ENCODE measurements at regions not wholly inside any gene's neighbourhood (a gene's known extent, or its start where the extent isn't known, plus 50 kb on each side); places are given as distances from the start of the nearest gene placed in this dataset.
A peak's percentile ranks its signal among the peaks of the same experiment; 100 is the strongest.

DNA sequence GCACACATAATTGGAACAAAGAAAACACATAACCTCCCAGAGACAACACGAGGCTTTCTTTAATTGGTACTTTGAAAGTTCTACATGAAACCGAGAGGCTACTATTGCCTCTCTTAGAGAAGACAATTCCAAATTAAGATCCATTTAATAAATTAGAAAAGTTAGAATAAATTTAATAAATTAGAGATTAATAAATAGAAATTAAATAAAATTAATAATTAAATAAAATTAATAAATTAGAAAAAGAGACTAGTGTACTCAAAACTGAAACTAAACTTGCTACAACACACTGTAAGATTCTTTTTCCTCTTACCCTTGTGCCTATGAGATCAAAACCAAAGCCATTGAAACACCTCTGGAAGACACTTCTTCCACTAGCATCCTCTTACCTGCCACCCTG lies 199.0 kb downstream of the URB2 start:
- DNase-seq = no peak

DNA sequence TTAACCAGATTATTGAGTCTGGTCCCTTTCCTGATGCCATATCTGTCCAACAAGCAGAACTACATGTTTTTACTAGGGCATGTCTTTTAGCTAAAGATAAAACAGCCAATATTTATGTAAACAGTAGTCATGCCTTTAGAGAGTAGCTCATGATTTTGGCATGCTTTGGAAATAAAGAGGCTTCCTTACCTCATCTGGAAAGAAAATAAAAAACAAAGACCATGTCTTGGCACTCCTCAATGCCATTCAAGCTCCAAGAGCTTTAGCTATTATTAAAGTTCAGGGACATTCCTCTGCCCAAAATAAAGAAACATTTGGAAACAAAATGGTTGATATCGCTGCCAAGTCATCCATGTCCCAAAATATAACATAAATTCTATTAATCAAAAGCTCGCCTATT lies 202.4 kb downstream of the URB2 start:
- no peak for DNase-seq

DNA sequence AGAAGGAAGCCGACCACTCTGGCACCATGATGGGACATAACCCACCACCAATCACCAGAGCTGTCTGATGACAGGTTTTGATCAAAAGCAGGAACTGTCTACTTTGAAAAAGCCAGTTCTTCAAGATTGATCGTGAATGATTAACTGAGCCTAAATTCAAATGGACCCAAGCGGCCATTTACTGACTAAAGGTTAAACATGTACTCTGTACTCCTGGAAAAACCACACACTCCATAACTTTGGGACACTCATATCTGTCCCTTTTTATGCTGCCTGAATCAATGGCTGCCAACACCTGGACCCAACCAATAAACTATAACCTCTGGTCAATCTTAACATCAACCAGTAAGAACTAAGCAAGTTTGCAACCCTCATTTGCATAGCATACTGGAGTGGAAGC lies 206.6 kb downstream of the URB2 start:
- no peak for DNase-seq

DNA sequence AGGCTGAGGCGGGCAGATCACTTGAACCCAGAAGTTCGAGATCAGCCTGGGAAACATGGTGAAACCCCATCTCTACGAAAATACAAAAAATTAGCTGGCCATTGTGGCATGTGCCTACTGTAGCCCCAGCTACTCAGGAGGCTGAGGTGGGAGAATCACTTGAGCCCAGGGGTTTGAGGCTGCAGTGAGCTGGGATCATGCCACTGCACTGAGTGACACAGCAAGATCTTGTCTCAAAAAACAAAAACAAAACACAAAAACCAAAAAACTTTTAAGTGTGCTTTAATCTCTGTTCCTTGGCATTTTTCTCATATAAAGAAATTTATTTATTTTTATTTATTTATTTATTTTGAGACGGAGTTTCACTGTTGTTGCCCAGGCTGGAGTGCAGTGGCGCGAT lies 208.2 kb downstream of the URB2 start:
- DNase-seq = no peak

DNA sequence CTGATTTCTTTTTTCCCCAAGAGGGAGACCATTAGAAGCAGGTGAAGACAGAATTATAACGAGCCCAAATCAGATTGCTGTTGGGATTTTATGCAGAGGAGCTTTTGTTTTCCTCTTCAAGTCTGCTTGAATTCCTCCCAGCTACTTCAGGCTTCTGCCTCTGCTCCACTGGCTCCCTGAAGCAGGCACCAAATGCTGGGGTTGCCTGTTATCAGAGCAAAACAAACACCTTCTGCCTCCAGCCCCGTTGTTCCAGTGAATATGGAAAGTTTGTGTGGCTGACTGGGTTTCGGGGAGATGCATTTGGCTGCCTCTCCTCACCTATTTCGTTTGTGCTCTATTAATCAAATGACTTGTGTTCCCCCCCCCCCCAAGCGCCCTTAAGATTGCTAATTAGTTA lies 209.2 kb downstream of the URB2 start:
- no peak for DNase-seq

DNA sequence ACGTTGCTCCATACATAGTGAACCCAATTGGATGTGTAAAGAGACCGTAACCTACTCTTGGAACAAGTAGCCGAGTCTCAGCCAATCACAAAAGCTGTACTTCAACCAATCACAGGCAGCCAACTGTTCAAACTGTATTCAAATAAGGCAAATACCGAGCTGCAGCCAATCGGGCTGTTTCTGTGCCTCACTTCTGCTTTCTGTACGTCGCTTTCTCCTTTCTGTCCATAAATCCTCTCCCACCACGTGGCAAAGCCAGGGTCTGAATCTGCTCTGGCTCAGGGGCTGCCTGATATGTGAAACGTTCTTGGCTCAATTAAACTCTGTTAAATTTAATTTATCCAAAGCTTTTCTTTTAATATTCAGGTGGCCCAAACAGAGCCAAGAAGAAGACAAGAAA lies 210.3 kb downstream of the URB2 start:
- DNase-seq = no peak

DNA sequence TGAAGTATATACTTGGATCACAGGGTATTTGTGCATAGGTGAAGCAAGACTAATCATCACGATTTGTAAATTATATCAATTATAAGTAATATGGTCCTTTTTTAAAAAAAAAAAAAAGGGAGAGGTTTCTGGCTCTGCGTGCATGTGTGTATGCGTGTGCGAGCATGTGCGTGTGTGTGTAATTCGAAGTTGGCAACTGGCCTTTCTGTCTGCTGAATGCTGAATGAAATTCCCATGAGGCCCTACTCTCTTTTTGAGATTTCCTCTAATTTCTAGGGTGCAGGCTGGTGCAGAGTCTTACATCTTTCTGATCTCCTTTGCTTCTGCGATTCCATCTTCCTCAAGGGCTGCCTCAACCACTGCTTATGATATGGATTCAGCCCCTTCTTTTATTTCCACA lies 212.2 kb downstream of the URB2 start:
- no peak for DNase-seq

DNA sequence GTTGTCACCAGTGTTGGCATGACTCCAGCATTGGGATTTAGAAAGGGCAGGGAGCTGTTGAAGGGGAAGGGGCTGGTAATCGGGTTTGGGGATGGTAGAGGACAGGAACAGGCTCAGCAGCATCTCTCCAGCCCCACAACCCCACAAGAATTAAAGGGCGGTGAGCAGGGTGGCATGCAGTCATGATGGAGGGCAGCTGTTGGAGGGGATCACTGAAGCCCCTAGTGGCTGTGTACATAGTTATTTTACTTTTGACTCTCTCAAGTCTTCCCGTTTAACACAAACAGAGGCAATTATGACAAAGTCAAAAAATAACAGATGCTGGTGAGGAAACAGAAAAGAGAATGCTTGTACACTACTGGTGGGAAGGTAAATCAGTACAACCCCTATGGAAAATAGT lies 213.8 kb downstream of the URB2 start:
- DNase-seq = no peak

DNA sequence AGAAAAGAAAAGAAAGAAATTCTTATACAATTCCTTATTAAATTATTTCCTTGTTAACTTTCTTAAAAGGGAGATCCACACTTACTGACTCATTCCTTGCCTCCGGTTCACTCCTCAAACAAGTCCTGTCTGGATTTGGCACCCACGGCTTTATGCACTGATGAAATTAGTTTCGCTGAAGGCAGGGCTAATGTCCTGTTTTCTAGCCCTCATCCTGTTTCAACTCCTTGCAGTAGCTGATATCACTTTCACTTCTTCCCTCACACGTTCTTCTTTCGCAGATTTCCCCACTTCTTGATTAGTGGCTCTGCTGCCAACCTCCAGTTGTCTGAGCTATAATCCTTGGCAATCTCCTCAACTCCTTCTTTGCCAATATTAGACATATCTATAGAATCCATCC lies 215.2 kb downstream of the URB2 start:
- no peak for DNase-seq

DNA sequence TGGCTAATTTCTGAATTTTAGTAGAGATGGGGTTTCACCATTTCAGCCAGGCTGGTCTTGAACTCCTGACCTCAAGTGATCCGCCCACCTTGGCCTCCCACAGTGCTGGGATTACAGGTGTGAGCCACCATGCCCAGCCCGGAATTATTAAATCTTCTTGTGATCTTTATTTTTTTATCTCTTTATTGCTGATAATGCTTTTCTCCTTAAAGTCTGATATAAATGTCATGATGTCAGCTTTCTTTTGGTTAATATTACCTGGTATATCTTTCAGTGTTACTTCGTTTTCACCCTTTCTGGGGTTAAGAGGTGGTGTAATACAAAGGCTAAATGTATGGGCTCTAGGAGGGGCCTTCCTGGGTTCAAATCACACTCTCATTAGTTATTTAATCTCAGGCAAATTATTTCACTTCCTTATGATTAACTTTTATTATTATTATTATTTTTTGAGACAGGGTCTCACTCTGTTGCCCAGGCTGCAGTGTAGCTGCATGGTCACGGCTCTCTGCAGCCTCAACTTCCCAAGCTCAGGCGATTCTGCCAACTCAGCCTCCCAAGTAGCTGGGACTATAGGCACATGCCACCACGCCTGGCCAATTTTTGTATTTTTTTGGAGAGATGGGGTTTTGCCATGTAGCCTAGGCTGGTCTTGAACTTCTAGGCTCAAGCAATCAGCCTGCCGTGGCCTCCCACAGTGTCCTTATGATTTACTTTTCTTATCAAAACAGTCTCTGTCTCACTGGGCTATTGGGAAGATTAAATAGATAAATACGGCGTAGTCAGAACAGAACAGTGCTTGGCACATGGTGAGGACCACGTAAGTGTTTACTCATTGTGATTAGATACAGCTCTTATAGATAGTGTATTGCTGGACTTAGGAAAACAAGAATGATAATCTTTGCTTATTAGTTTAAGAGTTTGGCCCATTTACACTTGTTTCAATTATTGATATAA lies 216.5 kb downstream of the URB2 start:
- no peak for DNase-seq

DNA sequence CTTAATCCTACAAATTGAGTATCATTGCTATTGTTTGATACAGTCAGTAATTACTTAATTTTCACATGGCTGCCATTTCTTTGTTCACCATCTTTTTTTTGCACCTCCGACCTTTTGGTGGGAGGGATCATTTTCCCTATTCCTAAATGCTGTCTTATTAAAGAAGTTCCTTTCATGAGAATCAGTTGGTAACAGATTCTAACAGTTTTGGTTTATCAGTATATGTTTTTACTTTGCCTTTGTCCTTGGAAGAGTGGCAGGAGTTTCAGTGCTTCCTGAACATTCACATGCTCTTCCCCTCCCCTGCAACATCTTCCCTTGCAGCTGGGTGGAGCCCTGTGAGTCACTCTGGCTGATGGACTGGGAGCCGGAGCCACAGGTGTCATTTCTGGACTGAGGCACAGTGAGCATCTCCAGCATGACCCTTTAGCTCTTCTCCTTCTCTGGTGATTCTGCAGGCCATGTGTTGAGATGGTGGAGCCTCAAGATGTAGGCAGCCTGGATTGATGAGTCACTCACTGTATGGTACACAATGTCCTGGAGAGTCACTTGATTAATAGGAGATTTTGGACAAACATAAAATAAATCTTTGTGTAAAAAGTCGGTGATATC lies 217.7 kb downstream of the URB2 start:
- peak; percentile 19 for DNase-seq

DNA sequence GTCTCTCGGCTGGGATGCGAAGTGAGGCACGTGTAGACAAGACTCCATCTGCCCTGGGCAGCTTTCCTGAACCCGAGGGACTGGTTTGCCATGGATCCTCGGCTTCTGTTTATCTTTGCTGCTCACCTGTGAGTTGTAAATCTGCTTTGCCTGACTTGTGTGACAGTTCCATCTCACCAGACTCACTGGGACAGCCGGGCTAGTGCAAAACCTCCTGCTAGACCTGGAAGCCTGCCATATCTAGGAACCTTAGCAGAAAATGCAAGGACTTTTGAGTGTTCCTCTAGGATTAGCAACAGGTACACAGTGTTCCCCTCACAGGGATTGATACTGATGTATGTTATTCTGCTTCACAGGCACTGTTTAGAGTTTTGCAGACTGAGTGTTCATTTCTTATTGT lies 218.6 kb downstream of the URB2 start:
- no peak for DNase-seq

DNA sequence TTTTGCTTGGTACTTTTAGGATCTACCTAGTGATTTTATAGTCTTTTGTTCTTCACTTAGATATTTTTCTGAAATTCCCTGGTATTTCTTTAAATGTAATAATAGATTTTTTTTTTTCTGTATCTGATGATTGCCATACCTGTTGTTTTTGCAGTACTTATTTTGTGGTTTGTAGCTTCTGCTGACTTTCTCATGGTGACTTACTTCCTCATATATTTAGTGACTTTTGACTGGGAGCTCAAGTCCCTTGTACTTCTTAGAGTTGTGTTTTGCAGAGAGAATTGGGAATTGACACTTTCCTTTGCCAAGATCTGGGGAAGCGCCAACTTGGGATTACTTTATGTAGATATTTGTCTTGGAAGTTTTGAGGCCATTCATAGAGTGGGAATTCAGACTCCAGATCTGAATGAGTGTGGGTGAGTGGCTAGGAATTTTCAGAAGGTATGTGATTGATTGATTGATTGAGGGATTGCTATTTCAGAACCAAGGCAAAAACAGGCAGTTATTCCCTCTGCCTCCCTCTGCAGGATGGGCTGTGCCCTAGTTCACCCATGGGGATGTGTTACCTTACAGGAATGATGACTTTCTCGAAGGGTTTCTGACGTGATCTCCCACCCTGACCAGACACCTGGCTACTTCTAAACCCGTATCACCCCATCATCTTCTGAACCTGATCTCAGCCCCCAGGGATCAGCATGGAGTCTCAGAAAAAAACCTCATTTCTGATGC lies 219.5 kb downstream of the URB2 start:
- DNase-seq = no peak

DNA sequence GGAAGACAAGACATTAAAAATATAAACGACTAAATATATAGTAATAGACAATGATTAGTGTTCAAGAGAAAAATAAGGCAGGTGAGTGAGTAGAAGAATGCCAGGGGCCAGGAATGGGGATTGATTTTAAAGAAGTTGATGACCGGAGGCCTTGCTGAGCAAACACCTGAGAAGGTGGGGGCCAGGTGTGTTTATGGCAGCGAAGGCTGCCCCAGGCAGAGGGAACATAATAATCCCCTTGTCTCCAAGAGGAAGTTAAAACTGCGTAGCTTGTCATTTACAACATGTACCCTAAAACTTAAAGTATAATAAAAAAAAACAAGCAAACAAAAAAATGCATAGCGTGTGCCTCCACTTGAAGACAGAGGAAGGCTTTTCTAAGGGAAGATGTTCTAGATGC lies 220.3 kb downstream of the URB2 start:
- DNase-seq = no peak

DNA sequence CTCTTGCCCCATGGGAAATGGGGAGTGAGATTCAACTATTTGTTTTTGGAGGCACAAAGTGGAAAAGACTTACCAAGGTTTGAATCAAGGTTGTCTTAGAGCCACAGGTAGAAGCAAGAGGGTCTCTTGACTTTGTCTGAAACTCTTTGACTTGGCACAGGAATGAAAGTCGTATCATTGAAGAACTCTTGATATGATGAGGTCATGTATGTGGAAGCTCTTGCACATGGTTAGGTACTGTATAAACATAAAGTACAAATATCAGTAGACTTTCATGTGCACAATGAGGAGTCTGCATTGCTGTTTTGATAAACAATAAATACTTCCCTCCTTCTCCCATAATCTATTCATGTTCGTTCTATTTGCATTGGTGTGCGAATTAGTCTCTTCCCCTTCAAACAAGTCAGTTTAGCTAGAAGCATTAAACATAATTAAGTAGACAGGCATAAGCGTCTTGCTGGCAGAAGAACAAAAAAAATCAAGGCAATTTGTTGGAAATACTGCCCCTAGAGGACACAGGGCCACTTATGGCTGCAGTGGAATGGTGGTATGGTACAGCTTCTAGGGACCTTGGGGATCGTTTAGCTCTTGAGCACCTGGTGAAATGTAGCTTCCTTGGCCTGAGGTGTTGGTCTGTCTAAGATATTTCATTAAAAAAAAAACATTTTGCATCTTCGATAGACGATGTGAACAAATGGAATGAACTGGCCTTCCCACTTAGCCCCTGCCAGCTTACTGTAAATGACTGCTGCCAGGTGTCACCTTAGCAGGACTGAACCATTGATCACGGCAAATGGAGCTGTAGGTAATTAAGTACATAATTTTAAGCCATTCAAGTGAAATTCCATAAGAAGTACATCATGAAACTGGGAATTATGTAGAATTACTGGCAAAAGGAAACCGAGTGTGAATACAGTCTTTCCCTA lies 218.0 kb upstream of the GALNT2 start:
- peak; percentile 13 for DNase-seq

DNA sequence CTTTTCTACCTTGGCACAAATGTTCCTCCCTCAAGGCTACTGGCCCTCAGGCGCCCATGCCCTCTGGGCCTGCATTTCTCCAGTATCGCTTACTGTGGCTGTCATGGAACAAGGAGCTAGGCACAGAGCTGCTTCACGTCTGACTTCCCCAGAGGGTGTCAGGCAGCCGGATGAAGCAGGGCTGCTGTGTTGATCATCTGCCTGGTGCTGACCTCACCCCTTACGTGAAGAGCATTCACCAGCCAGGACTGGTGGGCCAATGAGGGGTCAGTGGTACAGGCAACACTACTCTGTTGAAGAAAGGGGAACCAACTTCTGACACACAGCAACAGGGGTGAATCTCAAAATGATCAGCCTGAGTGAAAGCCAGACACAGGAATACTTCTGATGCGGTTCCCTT lies 215.5 kb upstream of the GALNT2 start:
- DNase-seq = no peak

DNA sequence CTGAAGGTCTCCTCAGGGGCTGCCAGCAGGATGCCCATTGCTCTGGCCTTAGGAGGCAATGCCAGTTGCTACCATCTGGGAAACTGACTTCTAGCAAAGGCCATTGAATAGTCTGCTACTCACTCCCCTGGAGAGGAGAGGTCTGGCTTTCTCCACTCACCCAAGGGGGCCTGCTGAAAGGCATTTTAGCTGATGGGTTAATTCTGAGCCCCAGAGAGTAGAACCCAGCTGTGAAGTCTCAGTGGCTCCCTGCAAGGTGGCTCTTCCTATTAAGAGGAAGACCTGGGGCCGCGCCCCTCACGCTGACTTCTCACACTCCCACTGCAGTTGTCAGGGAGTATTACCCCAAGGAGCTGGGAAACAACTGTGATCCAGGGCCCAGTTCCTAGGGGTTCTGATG lies 213.3 kb upstream of the GALNT2 start:
- no peak for DNase-seq

DNA sequence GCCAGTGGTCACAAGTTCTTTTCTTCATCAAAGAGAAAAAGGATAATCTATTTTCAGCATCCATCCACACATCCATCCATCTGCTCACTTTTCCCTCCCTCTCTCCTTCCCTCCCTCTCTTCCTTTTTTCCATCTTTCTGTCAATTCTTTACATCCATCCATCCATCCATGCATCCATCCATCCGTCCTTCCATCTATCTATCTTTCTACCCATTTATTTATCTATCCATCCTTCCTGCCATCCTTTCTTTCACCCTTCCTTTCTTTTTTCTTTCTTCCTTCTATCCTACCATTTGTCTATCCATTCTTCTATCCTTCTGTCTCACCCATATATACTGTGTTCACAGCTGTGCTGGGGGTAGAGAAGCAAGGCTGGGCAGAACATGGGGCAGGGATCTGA lies 212.4 kb upstream of the GALNT2 start:
- no peak for DNase-seq

DNA sequence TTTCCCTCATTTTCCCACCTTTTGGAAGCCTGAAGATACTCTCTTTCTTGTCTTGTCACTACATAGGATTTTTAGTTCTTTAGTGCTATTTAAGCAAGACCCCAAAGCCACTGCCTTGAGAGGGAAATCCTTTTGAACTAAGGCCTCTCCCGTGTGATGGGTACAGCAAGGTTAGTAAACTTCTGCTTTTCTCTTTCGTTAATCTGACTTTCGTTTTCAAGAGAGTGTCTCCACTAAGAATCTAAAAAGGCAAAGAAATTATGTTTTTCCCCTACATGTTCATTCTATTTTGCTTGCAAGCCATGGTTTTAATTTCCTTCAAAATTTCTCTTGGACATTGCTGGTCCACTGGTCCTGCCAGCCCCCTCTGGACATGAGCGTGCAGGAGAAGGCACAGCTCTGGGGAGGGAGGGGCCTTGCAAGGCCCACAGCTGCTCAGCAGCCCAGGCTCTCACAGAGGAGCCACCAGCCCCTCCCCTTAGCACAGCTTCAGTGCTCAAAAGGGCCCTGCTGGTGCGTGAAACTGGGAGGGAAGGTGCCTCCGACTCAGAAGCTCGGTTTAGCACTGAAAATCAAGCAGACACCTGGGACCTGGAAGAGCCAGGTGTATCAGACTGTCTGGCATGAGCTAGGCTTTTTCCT lies 210.9 kb upstream of the GALNT2 start:
- DNase-seq = peak; percentile 22

DNA sequence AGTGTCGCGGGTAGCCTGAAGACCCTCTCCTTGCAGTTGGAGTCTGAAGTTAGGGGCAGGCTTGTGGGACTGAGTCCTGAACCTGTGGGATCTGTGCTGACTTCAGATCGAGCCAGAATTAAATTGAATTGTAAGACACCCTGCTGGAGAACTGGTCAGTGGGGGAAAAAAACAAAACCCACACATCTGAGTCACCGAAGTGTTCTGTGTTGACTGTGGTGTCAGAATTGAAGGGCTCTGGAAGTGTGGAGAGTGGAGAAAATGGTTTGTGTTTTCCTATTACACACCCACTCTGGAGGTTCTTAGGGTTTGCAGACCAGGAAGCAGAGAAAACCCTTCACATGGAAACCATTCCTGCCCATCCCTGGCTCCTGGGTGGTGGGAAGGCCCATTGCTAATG lies 209.5 kb upstream of the GALNT2 start:
- peak; percentile 14 for DNase-seq

DNA sequence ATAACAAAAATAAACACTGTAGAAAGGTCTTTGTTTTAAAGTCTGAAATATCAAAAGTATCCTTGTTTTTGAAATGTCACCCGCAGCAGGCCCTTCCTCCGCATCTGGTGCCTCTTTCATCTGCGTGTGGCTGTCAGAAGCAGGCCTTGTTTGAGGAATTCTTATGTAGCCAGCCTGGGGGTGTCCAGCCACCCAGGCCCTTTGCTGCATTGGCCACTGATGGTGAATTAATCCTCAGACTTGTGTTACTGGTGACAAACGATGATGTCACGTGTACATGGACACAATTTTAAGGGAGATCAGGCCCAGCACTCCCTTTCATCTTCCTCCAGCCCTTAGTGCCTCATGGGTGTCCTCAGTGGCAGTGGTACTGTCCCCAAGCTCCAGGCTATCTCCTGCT lies 208.0 kb upstream of the GALNT2 start:
- no peak for DNase-seq

DNA sequence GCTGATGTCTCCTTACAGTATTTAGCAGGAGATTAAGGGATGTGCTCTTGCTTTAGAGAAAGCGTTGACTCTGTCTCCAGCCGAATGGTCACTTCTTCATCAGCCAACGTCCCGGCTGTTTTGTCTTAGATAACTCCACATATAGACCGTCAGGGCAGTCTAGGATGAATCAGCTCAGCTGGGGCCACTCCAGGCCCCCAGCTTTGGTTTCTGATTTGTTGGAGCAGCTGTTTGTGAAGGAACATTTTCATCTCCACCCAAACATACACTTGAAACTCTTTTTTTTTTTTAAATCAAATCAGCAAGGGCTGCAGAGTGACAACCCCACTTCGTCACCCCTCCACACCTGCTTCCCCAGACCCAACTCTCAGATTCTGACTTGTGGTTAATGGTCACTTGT lies 206.1 kb upstream of the GALNT2 start:
- DNase-seq = no peak

Data from EL (cell line).